ENCODE measurements at regions not wholly inside any gene's neighbourhood (a gene's known extent, or its start where the extent isn't known, plus 50 kb on each side); places are given as distances from the start of the nearest gene placed in this dataset.

DNA sequence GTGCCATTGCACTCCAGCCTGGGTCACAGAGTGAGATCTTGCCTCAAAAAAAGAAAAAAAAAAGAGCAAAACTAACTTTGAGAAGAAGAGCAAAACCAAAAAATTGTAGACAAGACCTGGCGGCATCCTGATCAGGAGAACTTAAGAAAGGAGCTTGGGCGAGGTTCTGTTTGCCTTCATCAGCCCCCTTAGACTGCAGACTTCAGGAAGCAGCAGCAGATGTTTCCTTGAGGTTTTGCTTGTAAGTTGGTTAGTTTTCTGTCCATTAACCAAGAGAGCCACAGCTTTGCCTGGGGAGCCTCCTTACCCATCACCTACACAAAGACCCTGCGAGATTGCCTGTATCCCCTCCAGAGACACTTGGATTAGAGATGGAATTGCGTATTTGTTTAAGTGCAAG lies 189.0 kb downstream of the AACS start:
- 0% methylated on average over 2 of the region's 4 CpGs for WGBS (ENCODE audit: insufficient coverage)
- ChIA-PET POLR2A (interaction anchor here (0.6 kb wide), 1 partner anchor 34 kb away, joined by 8 read pairs; no protein-coding TSS in a partner anchor), CTCF (interaction anchor here (0.6 to 1.4 kb wide), 4 partner anchors 14 to 651 kb away, joined by 3 to 4 read pairs (median 3); no protein-coding TSS in a partner anchor)

DNA sequence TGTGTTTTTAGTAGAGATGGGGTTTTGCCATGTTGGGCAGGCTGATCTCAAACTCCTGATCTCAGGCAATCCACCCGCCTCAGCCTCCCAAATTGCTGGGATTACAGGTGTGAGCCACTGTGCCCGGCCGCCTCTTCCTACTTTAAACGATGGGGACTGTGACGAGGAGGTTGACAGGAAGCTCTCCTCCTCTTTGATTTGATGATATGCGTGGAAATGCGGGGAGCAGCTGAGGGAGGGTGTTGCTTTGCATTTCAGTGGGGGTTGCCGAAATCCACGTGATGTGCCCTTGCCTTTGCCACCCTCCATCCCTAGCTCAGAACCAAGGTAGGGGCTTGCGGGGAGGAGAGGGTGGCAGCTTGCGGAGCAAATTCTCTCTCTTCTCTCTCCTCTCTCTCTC lies 189.6 kb downstream of the AACS start:
- WGBS (ENCODE audit: insufficient coverage): 66% methylated on average over 8 of the region's 11 CpGs
- POLR2A ChIA-PET: interaction anchor here (0.6 kb wide), 1 partner anchor 35 kb away, joined by 8 read pairs; no protein-coding TSS in a partner anchor
- CTCF ChIA-PET: interaction anchor here (0.6 to 1.4 kb wide), 2 partner anchors 18 to 652 kb away, joined by 3 to 4 read pairs; no protein-coding TSS in a partner anchor
- H3K36me3 ChIP-seq (ENCODE audit: control insufficient read depth in 4 of 4, insufficient read depth in 4 of 4, low read length in 3 of 4): no peaks in the 10 kb centered on the region
- H3K27me3 ChIP-seq (replicated peaks in 2 of 5; ENCODE audit: control insufficient read depth in 4 of 5, insufficient read depth in 5 of 5, low read length in 4 of 5): peaks cover 0 to 3% (median 0%) of the 10 kb centered on the region in 5 experiments
- no peak for DNase-seq
- no peak overlapping the region for H3K4me3 ChIP-seq (ENCODE audit: control insufficient read depth in 1 of 7, extremely low read depth in 1 of 7, insufficient read depth in 4 of 7, low read depth in 2 of 7, low read length in 6 of 7)
- no peak overlapping the region for H3K27ac ChIP-seq (ENCODE audit: insufficient read depth in 1 of 2, low read depth in 1 of 2, low read length in 2 of 2, poor library complexity in 1 of 2, severe bottlenecking in 2 of 2)
- H3K4me1 ChIP-seq (ENCODE audit: control extremely low read depth in 1 of 4, control insufficient read depth in 4 of 4, insufficient read depth in 4 of 4, low read length in 3 of 4): peaks cover 0 to 11% (median 1%) of the 10 kb centered on the region in 4 experiments
- H3K9me3 ChIP-seq (ENCODE audit: control extremely low read depth in 1 of 5, control insufficient read depth in 4 of 5, insufficient read depth in 2 of 5, low read depth in 1 of 5, low read length in 4 of 5): peaks cover 0 to 2% (median 0%) of the 10 kb centered on the region in 5 experiments

More for the DNA sequence above, 189.0 kb downstream of the AACS start:
- peaks cover 0 to 11% (median 1%) of the 10 kb centered on the region in 4 experiments for H3K4me1 ChIP-seq (ENCODE audit: control extremely low read depth in 1 of 4, control insufficient read depth in 4 of 4, insufficient read depth in 4 of 4, low read length in 3 of 4)
- peaks cover 0 to 2% (median 0%) of the 10 kb centered on the region in 5 experiments for H3K9me3 ChIP-seq (ENCODE audit: control extremely low read depth in 1 of 5, control insufficient read depth in 4 of 5, insufficient read depth in 2 of 5, low read depth in 1 of 5, low read length in 4 of 5)
- H3K27me3 ChIP-seq (replicated peaks in 2 of 5; ENCODE audit: control insufficient read depth in 4 of 5, insufficient read depth in 5 of 5, low read length in 4 of 5): peaks cover 0 to 2% (median 0%) of the 10 kb centered on the region in 5 experiments
- no peaks in the 10 kb centered on the region for H3K36me3 ChIP-seq (ENCODE audit: control insufficient read depth in 4 of 4, insufficient read depth in 4 of 4, low read length in 3 of 4)
- H3K4me3 ChIP-seq (ENCODE audit: control insufficient read depth in 1 of 7, extremely low read depth in 1 of 7, insufficient read depth in 4 of 7, low read depth in 2 of 7, low read length in 6 of 7): no peak overlapping the region
- DNase-seq: peak; percentile 54 to 93 (median 87)
- no peak overlapping the region for H3K27ac ChIP-seq (ENCODE audit: insufficient read depth in 1 of 2, low read depth in 1 of 2, low read length in 2 of 2, poor library complexity in 1 of 2, severe bottlenecking in 2 of 2)

GRCh38 chr12:125255935-125256633 lies 190.8 kb downstream of the AACS start:
- no peak for DNase-seq
- H3K27me3 ChIP-seq (replicated peaks in 2 of 5; ENCODE audit: control insufficient read depth in 4 of 5, insufficient read depth in 5 of 5, low read length in 4 of 5): peaks cover 0 to 8% (median 0%) of the 10 kb centered on the region in 5 experiments
- no peak overlapping the region for H3K27ac ChIP-seq (ENCODE audit: insufficient read depth in 1 of 2, low read depth in 1 of 2, low read length in 2 of 2, poor library complexity in 1 of 2, severe bottlenecking in 2 of 2)
- WGBS (ENCODE audit: insufficient coverage): 97% methylated on average over 6 of the region's 12 CpGs
- peaks cover 0 to 2% (median 0%) of the 10 kb centered on the region in 5 experiments for H3K9me3 ChIP-seq (ENCODE audit: control extremely low read depth in 1 of 5, control insufficient read depth in 4 of 5, insufficient read depth in 2 of 5, low read depth in 1 of 5, low read length in 4 of 5)
- CTCF ChIA-PET: no interaction called here
- POLR2A ChIA-PET: no interaction called here
- no peak overlapping the region for H3K4me3 ChIP-seq (ENCODE audit: control insufficient read depth in 1 of 7, extremely low read depth in 1 of 7, insufficient read depth in 4 of 7, low read depth in 2 of 7, low read length in 6 of 7)
- H3K4me1 ChIP-seq (ENCODE audit: control extremely low read depth in 1 of 4, control insufficient read depth in 4 of 4, insufficient read depth in 4 of 4, low read length in 3 of 4): peaks cover 0 to 11% (median 1%) of the 10 kb centered on the region in 4 experiments
- H3K36me3 ChIP-seq (ENCODE audit: control insufficient read depth in 4 of 4, insufficient read depth in 4 of 4, low read length in 3 of 4): no peaks in the 10 kb centered on the region

DNA sequence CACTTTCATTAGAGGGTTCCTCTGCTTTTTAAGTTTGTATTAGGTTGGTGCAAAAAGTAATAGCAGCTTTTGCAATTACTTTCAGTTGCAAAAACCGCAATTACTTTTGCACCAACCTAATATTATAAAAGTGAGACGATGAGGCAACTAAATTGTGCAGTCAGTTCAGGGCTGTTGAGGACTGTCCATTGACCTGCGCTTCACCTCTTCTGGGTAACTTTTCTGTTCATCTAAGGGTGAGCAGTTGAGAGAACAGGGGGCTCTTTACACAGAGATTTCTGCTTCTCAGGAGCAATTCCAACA lies 191.3 kb downstream of the AACS start:
- WGBS (ENCODE audit: insufficient coverage): 100% methylated on average over 3 of the region's 3 CpGs
- ChIA-PET POLR2A (interaction anchor here (0.5 kb wide), 1 partner anchor 69 kb away, joined by 5 read pairs; no protein-coding TSS in a partner anchor), CTCF (no interaction called here)

GRCh38 chr12:125259178-125259867 lies 194.1 kb downstream of the AACS start:
- Histone ChIP-seq H3K9me3 (ENCODE audit: control extremely low read depth in 1 of 5, control insufficient read depth in 4 of 5, insufficient read depth in 2 of 5, low read depth in 1 of 5, low read length in 4 of 5) (peaks cover 0 to 2% (median 0%) of the 10 kb centered on the region in 5 experiments), H3K27ac (ENCODE audit: insufficient read depth in 1 of 2, low read depth in 1 of 2, low read length in 2 of 2, poor library complexity in 1 of 2, severe bottlenecking in 2 of 2) (no peak overlapping the region), H3K27me3 (replicated peaks in 2 of 5; ENCODE audit: control insufficient read depth in 4 of 5, insufficient read depth in 5 of 5, low read length in 4 of 5) (peaks cover 0 to 8% (median 0%) of the 10 kb centered on the region in 5 experiments), H3K4me3 (ENCODE audit: control insufficient read depth in 1 of 7, extremely low read depth in 1 of 7, insufficient read depth in 4 of 7, low read depth in 2 of 7, low read length in 6 of 7) (no peak overlapping the region), H3K4me1 (ENCODE audit: control extremely low read depth in 1 of 4, control insufficient read depth in 4 of 4, insufficient read depth in 4 of 4, low read length in 3 of 4) (peaks cover 0 to 5% (median 1%) of the 10 kb centered on the region in 4 experiments), H3K36me3 (ENCODE audit: control insufficient read depth in 4 of 4, insufficient read depth in 4 of 4, low read length in 3 of 4) (no peaks in the 10 kb centered on the region)
- POLR2A ChIA-PET: no interaction called here
- CTCF ChIA-PET: no interaction called here
- DNase-seq: no peak
- WGBS (ENCODE audit: insufficient coverage): 90% methylated on average over 11 of the region's 15 CpGs

More for the DNA sequence above, 191.3 kb downstream of the AACS start:
- peaks cover 0 to 8% (median 0%) of the 10 kb centered on the region in 5 experiments for H3K27me3 ChIP-seq (replicated peaks in 2 of 5; ENCODE audit: control insufficient read depth in 4 of 5, insufficient read depth in 5 of 5, low read length in 4 of 5)
- no peak overlapping the region for H3K4me3 ChIP-seq (ENCODE audit: control insufficient read depth in 1 of 7, extremely low read depth in 1 of 7, insufficient read depth in 4 of 7, low read depth in 2 of 7, low read length in 6 of 7)
- H3K9me3 ChIP-seq (ENCODE audit: control extremely low read depth in 1 of 5, control insufficient read depth in 4 of 5, insufficient read depth in 2 of 5, low read depth in 1 of 5, low read length in 4 of 5): peaks cover 0 to 2% (median 0%) of the 10 kb centered on the region in 5 experiments
- H3K36me3 ChIP-seq (ENCODE audit: control insufficient read depth in 4 of 4, insufficient read depth in 4 of 4, low read length in 3 of 4): no peaks in the 10 kb centered on the region
- no peak overlapping the region for H3K27ac ChIP-seq (ENCODE audit: insufficient read depth in 1 of 2, low read depth in 1 of 2, low read length in 2 of 2, poor library complexity in 1 of 2, severe bottlenecking in 2 of 2)
- peaks cover 0 to 11% (median 1%) of the 10 kb centered on the region in 4 experiments for H3K4me1 ChIP-seq (ENCODE audit: control extremely low read depth in 1 of 4, control insufficient read depth in 4 of 4, insufficient read depth in 4 of 4, low read length in 3 of 4)
- DNase-seq: no peak

DNA sequence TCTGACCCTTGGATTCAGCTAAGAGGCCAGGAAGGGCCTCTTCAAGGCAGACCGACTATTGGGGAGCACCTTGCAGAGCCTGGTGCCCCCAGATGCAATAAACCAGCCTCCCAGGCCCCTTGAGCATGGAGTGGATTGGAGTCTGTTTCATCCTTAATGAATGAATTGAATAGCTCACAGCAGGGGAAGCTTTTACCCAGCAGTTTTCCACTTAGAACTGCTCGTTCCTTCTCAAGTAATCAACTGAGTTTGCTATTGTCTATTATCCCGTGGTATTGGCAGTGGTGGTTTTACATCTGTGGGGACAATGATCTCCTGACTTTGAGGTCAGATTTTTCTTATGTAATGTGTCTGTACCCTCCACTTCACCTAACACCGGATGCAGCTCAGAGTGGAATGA lies 197.6 kb downstream of the AACS start:
- H3K4me1 ChIP-seq (ENCODE audit: control extremely low read depth in 1 of 4, control insufficient read depth in 4 of 4, insufficient read depth in 4 of 4, low read length in 3 of 4): no peaks in the 10 kb centered on the region
- WGBS (ENCODE audit: insufficient coverage): 89% methylated on average over 1 of the region's 4 CpGs
- POLR2A ChIA-PET: no interaction called here
- no peak overlapping the region for H3K4me3 ChIP-seq (ENCODE audit: control insufficient read depth in 1 of 7, extremely low read depth in 1 of 7, insufficient read depth in 4 of 7, low read depth in 2 of 7, low read length in 6 of 7)
- CTCF ChIA-PET: no interaction called here
- peaks cover 0 to 2% (median 0%) of the 10 kb centered on the region in 5 experiments for H3K9me3 ChIP-seq (ENCODE audit: control extremely low read depth in 1 of 5, control insufficient read depth in 4 of 5, insufficient read depth in 2 of 5, low read depth in 1 of 5, low read length in 4 of 5)
- H3K27me3 ChIP-seq (replicated peaks in 2 of 5; ENCODE audit: control insufficient read depth in 4 of 5, insufficient read depth in 5 of 5, low read length in 4 of 5): peaks cover 0 to 10% (median 0%) of the 10 kb centered on the region in 5 experiments
- H3K27ac ChIP-seq (ENCODE audit: insufficient read depth in 1 of 2, low read depth in 1 of 2, low read length in 2 of 2, poor library complexity in 1 of 2, severe bottlenecking in 2 of 2): no peak overlapping the region
- no peak for DNase-seq
- no peaks in the 10 kb centered on the region for H3K36me3 ChIP-seq (ENCODE audit: control insufficient read depth in 4 of 4, insufficient read depth in 4 of 4, low read length in 3 of 4)

DNA sequence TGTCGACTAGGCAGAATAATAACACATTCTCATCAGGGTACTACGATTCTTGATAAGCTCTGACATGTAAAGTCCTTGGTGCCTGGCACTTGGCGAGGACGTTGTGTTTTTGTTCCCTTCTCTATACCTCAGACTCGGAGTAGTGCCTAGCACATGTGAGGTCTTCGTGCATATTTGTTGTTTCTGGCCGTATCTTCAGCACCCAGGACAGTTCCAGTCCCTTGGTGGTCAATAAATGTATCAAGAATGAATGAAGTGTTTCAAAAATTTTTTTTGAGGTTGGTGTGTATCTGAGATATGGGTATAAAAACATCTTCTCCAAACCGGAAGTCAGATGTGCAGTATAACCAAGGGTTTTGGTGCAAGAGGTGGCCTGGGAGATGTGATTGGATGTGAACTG lies 198.2 kb downstream of the AACS start:
- Histone ChIP-seq H3K36me3 (ENCODE audit: control insufficient read depth in 4 of 4, insufficient read depth in 4 of 4, low read length in 3 of 4) (no peaks in the 10 kb centered on the region), H3K27ac (ENCODE audit: insufficient read depth in 1 of 2, low read depth in 1 of 2, low read length in 2 of 2, poor library complexity in 1 of 2, severe bottlenecking in 2 of 2) (no peak overlapping the region), H3K4me3 (ENCODE audit: control insufficient read depth in 1 of 7, extremely low read depth in 1 of 7, insufficient read depth in 4 of 7, low read depth in 2 of 7, low read length in 6 of 7) (no peak overlapping the region), H3K9me3 (ENCODE audit: control extremely low read depth in 1 of 5, control insufficient read depth in 4 of 5, insufficient read depth in 2 of 5, low read depth in 1 of 5, low read length in 4 of 5) (peaks cover 0 to 1% (median 0%) of the 10 kb centered on the region in 5 experiments), H3K27me3 (replicated peaks in 2 of 5; ENCODE audit: control insufficient read depth in 4 of 5, insufficient read depth in 5 of 5, low read length in 4 of 5) (peaks cover 0 to 10% (median 0%) of the 10 kb centered on the region in 5 experiments), H3K4me1 (ENCODE audit: control extremely low read depth in 1 of 4, control insufficient read depth in 4 of 4, insufficient read depth in 4 of 4, low read length in 3 of 4) (no peaks in the 10 kb centered on the region)
- POLR2A ChIA-PET: no interaction called here
- CTCF ChIA-PET: no interaction called here
- no peak for DNase-seq
- 97% methylated on average over 8 of the region's 8 CpGs for WGBS (ENCODE audit: insufficient coverage)

All from common myeloid progenitor, CD34-positive (primary cell).